ENCODE measurements at regions not wholly inside any gene's neighbourhood (a gene's known extent, or its start where the extent isn't known, plus 50 kb on each side); places are given as distances from the start of the nearest gene placed in this dataset.

- TF ChIP-seq CTCF (IDR thresholded peaks at IDR 0.05 in 4 of 5, conservative IDR thresholded peaks at IDR 0.05 in 1 of 5) (no peak), POLR2A (IDR thresholded peaks at IDR 0.05) (no peak)
Measured at GRCh38 chr4:30952526-30953219, 232.5 kb downstream of the PCDH7 start.
